NCI-H526 (cell line): ENCODE measurements at regions not wholly inside any gene's neighbourhood (a gene's known extent, or its start where the extent isn't known, plus 50 kb on each side); places are given as distances from the start of the nearest gene placed in this dataset.
"Not testable (repeated sequence)": the region's sequence is repeated elsewhere in the genome, so short reads cannot be mapped to it uniquely, and the experiment has no call there.

ENCODE experiments used
- DNase-seq, 2 experiments: peaks; one replicate each; lab custom pipeline; 2025; lab: John Stamatoyannopoulos, UW

- peak in 1 of 2 experiments; percentile 61 for DNase-seq
These were observed 227.4 kb upstream of the AZI2 start for GRCh38 chr3:28575746-28576613.

DNA sequence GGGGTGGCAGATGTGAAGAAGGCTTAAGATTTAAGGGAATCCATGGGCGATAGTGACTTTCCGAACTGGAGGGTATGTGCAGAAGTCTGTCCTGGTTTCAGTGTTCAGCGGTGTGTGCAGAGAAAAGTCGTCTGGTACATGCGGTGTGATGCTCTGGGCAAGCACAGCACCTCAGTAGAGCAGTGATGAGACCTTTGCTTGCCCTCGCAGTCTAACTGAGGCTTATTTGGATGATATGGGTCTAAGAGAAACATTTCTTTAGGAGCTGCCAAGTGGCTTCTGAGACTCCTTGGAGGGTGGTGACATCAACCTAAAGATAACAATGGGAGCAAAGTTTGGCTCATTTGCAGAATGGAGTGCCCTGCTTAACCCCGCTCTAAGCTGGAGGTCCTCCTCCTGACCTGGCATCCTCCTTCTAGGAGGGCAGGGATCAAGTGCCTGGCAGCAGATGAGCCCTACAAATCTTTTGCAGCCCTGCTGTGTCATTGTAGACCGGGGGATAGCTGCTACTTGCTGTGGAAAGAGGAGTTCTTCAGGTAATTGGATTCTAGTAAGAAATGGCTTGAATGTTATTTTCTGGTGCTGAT is 228.1 kb upstream of the AZI2 start:
- peak in 1 of 2 experiments; percentile 34 for DNase-seq

DNA sequence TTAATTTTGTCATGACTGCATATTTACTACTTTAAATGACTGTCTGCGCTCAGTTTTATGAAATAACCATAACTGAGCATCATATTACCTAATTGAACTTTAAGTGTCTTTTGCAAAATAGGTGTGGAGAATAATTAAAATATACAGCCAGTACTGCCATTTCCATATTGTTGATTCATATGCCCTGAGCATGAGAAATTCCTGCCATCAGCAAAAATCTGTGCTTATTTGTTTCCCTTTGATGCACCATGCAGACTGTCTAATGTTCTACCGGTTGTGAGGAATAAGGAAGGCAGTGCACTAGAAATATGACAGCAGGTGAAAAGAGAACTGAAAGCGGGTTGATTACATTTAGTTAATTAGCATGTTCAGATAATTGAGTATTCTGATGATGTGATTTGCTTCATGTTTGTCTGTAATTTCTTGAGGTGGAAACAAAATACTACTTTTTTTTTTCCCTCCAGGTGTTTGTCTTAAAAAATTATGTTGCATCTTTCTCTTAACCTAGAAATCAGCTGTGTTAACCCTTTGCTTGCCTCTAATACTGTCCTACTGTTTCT is 229.4 kb upstream of the AZI2 start:
- DNase-seq = peak in 1 of 2 experiments; percentile 39

DNA sequence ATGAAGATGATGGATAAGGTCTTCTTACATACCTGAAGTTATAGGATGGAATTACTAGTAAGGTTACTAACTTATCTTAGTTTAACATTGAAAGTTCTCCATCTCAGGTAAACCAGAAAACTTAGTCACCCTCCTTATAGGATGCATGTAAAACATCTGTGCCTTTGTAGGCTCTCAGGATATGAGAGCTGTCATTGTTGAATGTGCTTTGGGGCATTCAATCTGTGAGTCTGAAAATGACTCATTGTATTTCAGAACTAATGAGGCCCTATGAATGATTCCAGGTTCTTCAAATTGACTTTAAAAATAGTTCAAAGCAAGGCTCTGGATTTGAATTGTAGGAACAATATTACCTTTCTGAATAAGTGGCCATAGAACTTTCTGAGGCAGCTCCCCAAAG is 237.7 kb upstream of the AZI2 start:
- no peak for DNase-seq

DNA sequence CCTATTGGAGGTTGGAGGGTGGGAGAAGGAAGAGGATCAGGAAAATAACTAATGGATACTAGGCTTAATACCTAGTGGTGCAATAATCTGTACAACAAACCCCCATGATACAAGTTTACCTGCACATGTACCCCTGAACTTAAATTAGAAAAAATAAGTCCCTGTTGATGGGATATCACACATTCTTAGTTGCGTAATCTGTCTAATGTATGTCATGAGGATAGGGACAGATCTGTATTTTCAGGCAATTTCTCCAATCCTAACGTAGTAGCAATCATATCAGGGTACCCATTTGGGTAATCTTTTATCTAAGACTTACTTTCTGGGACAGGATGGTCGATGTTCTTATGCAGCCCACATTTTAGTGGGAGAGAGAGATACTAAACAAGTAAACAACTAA is 239.1 kb upstream of the AZI2 start:
- DNase-seq = no peak

DNA sequence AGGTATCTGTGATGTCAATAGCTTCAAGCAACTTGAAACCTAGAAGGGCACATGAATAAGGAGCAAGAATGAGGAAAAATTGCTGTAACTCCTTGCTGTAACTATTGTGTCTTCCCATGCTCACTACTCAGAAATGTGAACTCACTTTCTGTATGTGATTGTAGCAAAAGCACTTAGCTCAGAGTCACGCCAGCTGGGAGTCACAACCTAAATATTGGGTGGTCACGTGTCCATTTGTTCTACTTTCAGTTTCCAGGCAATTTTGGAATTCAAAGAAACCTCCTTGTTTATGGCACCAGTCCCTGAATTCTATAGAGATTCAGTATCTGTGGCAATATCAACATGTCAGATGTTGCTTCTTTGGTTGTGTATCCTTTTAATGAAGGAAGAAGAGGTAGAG is 241.6 kb upstream of the AZI2 start:
- no peak for DNase-seq

DNA sequence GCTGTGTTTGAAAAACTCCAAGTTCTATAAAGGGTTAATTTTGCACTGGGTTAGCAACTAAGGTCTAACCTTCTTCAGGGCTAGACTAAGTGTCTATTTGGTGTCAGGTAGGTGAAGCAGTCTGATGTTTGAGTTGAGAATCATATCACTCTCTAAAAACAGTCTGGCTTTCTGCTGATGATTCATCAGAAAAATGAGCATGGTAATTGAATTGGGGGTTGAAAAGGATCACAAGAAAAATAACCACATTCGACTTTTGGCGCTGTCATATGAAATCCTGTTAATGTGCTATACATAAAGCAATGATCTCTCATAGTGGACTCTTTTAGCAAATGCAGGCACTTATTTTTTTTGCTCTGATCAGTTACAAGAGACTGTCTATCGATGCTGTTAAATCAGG is 242.2 kb upstream of the AZI2 start:
- no peak for DNase-seq

- DNase-seq = no peak
These were observed 246.7 kb upstream of the AZI2 start for GRCh38 chr3:28595372-28595771.

GRCh38 chr3:28597452-28597851 is 248.8 kb upstream of the AZI2 start:
- no peak for DNase-seq

GRCh38 chr3:28598165-28598564 is 249.5 kb upstream of the AZI2 start:
- peak in 1 of 2 experiments; percentile 6 for DNase-seq

DNA sequence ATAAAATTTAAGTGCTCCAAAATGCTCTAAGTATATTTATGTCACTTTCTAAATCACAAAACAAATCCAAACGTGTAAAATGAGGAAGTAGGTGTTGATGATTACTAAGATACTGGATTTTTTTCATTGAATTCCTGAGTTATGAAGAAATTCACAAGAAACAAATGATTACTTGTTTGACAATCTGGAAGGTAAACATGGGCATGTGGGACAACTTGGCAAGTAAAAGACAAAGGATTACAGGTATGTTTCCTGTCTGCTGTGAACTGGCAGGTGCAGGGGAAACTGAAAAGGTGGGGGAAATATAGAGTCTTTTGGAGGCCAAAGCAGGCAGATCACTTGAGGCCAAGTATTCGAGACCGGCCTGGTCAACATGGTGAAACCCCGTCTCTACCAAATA is 252.7 kb upstream of the AZI2 start:
- no peak for DNase-seq

DNA sequence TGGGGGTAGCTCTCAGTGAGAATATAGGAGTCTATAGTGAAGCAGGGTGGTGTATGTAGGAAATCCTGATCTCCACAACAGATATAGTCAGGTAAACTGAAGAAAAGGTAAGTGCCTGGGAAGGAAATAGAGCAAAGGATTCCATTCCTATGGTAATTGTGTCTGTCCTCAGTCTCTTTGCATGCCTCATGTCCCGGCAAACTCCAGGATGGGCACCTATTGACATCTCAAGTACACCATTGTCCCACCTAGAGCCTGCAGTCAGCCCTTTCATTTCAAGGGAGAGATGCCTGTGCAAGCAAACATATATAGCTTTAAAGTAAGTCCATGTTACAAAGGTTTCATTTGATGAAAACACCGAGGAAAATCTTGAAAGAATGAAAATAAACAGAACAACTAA is 257.7 kb upstream of the AZI2 start:
- DNase-seq = no peak

- DNase-seq = peak in 1 of 2 experiments; percentile 6
These were observed 263.6 kb upstream of the AZI2 start for GRCh38 chr3:28612232-28612631.

DNA sequence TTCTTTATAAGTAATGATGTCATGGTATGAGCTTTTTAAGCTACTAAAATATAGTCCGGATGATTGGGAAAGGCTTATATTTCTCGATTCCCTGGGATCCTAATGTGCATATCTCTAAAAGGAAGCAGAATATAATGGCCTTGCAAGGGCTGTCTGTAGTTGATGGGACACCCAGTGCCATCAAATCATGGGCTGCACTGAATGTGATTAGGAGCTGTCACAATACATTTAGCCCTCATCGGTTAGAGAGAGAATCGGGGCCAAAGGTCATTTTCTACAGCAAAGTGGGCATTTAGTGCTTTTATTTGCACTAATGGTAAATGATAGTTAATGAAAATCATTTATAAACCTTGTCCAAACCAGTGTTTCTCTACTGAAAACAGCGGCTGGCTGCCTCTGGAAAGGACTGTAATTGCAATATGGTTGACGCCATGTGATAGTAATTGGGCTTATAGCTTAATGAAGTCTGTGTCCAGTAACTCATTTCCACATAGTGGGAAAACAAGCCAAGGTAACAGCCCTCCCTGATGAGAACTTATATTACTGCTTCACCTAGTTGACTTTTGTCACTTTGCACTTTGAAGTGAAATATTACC is 265.0 kb upstream of the AZI2 start:
- DNase-seq = no peak

GRCh38 chr3:28615071-28615470 is 266.4 kb upstream of the AZI2 start:
- no peak for DNase-seq

DNA sequence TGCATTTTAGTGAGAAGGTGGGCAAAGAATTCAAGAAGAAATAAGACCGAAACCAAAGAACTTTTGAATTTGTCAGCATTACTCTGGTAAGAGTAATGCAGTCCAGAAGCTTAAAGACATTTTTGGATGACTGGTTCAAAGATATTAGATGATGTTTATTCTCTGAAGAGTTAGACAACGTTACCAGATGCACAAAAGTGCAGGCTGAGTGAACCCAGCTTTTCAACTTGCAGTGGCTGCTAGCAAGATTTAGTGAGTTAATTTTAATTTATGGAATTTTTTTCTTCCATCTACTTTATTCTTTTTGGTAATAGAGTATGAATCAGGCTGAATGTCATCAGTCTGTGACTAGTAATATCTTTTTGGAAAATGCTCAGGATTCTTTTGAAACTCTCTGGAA is 267.3 kb upstream of the AZI2 start:
- no peak for DNase-seq

- no peak for DNase-seq
These were observed 269.2 kb upstream of the AZI2 start for GRCh38 chr3:28617821-28618220.

GRCh38 chr3:28623106-28623505 is 274.5 kb upstream of the AZI2 start:
- no peak for DNase-seq

GRCh38 chr3:28624084-28624483 is 275.5 kb upstream of the AZI2 start:
- no peak for DNase-seq

- DNase-seq = not testable (repeated sequence)
These were observed 279.2 kb upstream of the AZI2 start for GRCh38 chr3:28627843-28628242.

GRCh38 chr3:28634019-28634418 is 285.4 kb upstream of the AZI2 start:
- no peak for DNase-seq

GRCh38 chr3:28637742-28638141 is 289.1 kb upstream of the AZI2 start:
- no peak for DNase-seq

- DNase-seq = no peak
These were observed 296.5 kb upstream of the AZI2 start for GRCh38 chr3:28645149-28645548.
